Central memory CD8-positive, alpha-beta T cell (primary cell): ENCODE measurements at regions not wholly inside any gene's neighbourhood (a gene's known extent, or its start where the extent isn't known, plus 50 kb on each side); places are given as distances from the start of the nearest gene placed in this dataset.
"Not testable (repeated sequence)": the region's sequence is repeated elsewhere in the genome, so short reads cannot be mapped to it uniquely, and the experiment has no call there.

Experiments
- ATAC-seq: fragments of 150-1000 bp; cut with Tn5 transposase; replicated peaks from 2 replicates; pipeline ENCODE4 v1.10.0; 2022; ENCODE audit warnings: mild to moderate bottlenecking, moderate FRiP score, moderate number of reproducible peaks; ENCODE audit not compliant: poor library complexity, severe bottlenecking; ENCODE audit errors: extremely low read depth
- DNase-seq, 2 donors: peaks; one replicate each; pipeline ENCODE4 v3.0.0; 2021; ENCODE audit warnings: low spot score in 2 of 2
- H3K27ac Mint-ChIP-seq: one replicate; pipeline ENCODE4 v1.8.0; 2022; ENCODE audit warnings: low read depth, mild to moderate bottlenecking, moderate library complexity, mixed read lengths
- H3K27me3 Mint-ChIP-seq: one replicate; pipeline ENCODE4 v1.8.0; 2022; ENCODE audit warnings: mixed read lengths
- H3K36me3 Mint-ChIP-seq: one replicate; pipeline ENCODE4 v1.8.0; 2022; ENCODE audit warnings: mild to moderate bottlenecking, moderate library complexity, mixed read lengths; ENCODE audit not compliant: insufficient read depth
- H3K4me1 Mint-ChIP-seq: one replicate; pipeline ENCODE4 v1.8.0; 2022; ENCODE audit warnings: mixed read lengths
- H3K4me3 Mint-ChIP-seq: one replicate; pipeline ENCODE4 v1.8.0; 2022; ENCODE audit warnings: mild to moderate bottlenecking, moderate library complexity, mixed read lengths
- H3K9me3 Mint-ChIP-seq: one replicate; pipeline ENCODE4 v1.8.0; 2022; ENCODE audit warnings: mixed read lengths

GRCh38 chr4:9505341-9505740 lies 61.1 kb downstream of the DEFB131A start:
- H3K36me3 Mint-ChIP-seq, ATAC-seq, H3K27ac Mint-ChIP-seq, DNase-seq, H3K4me1 Mint-ChIP-seq, H3K4me3 Mint-ChIP-seq, H3K9me3 Mint-ChIP-seq: not testable (repeated sequence)
- peaks cover 15% of the 10 kb centered on the region for H3K27me3 Mint-ChIP-seq

- not testable (repeated sequence) for H3K27ac Mint-ChIP-seq
Measured at GRCh38 chr4:9506672-9507071, 62.5 kb downstream of the DEFB131A start.

GRCh38 chr4:9512941-9513340 lies 68.7 kb downstream of the DEFB131A start:
- H3K27ac Mint-ChIP-seq, ATAC-seq, DNase-seq, H3K4me3 Mint-ChIP-seq, H3K9me3 Mint-ChIP-seq, H3K36me3 Mint-ChIP-seq, H3K4me1 Mint-ChIP-seq: not testable (repeated sequence)
- H3K27me3 Mint-ChIP-seq = peaks cover 26% of the 10 kb centered on the region

More at GRCh38 chr4:9506672-9507071, 62.5 kb downstream of the DEFB131A start:
- peaks cover 15% of the 10 kb centered on the region for H3K27me3 Mint-ChIP-seq
- H3K4me3 Mint-ChIP-seq, H3K9me3 Mint-ChIP-seq, ATAC-seq, DNase-seq, H3K36me3 Mint-ChIP-seq, H3K4me1 Mint-ChIP-seq: not testable (repeated sequence)

GRCh38 chr4:9519631-9520030 lies 75.4 kb downstream of the DEFB131A start:
- H3K27me3 Mint-ChIP-seq = peaks cover 20% of the 10 kb centered on the region
- H3K4me3 Mint-ChIP-seq, H3K36me3 Mint-ChIP-seq, H3K9me3 Mint-ChIP-seq, H3K27ac Mint-ChIP-seq, DNase-seq, H3K4me1 Mint-ChIP-seq, ATAC-seq: not testable (repeated sequence)

- H3K4me3 Mint-ChIP-seq, H3K27ac Mint-ChIP-seq, DNase-seq, H3K4me1 Mint-ChIP-seq, H3K36me3 Mint-ChIP-seq, ATAC-seq, H3K27me3 Mint-ChIP-seq, H3K9me3 Mint-ChIP-seq: not testable (repeated sequence)
Measured at GRCh38 chr4:9522903-9523302, 78.7 kb downstream of the DEFB131A start.

GRCh38 chr4:9524406-9524805 lies 80.2 kb downstream of the DEFB131A start:
- not testable (repeated sequence) for DNase-seq, H3K27ac Mint-ChIP-seq, ATAC-seq, H3K9me3 Mint-ChIP-seq, H3K4me3 Mint-ChIP-seq, H3K4me1 Mint-ChIP-seq, H3K36me3 Mint-ChIP-seq
- peaks cover 18% of the 10 kb centered on the region for H3K27me3 Mint-ChIP-seq

- H3K9me3 Mint-ChIP-seq, H3K4me1 Mint-ChIP-seq, H3K36me3 Mint-ChIP-seq: not testable (repeated sequence)
- peak overlapping the region; percentile 13 for H3K27ac Mint-ChIP-seq
- DNase-seq = peak; percentile 53 to 60
- peak overlapping the region; percentile 74 for H3K4me3 Mint-ChIP-seq
- peak; percentile 52 for ATAC-seq
- peaks cover 66% of the 10 kb centered on the region for H3K27me3 Mint-ChIP-seq
Measured at GRCh38 chr4:9532134-9532862, 88.1 kb downstream of the DEFB131A start.

- H3K9me3 Mint-ChIP-seq, H3K36me3 Mint-ChIP-seq, DNase-seq, H3K4me1 Mint-ChIP-seq, ATAC-seq: not testable (repeated sequence)
- Mint-ChIP-seq H3K27me3 (peaks cover 69% of the 10 kb centered on the region), H3K27ac (peak overlapping the region; percentile 13), H3K4me3 (peak overlapping the region; percentile 74)
Measured at GRCh38 chr4:9532863-9533192, 88.6 kb downstream of the DEFB131A start.

GRCh38 chr4:9537101-9537500 lies 92.9 kb downstream of the DEFB131A start:
- not testable (repeated sequence) for H3K27ac Mint-ChIP-seq, H3K36me3 Mint-ChIP-seq, H3K4me1 Mint-ChIP-seq, DNase-seq, ATAC-seq, H3K4me3 Mint-ChIP-seq, H3K9me3 Mint-ChIP-seq
- H3K27me3 Mint-ChIP-seq = peaks cover 34% of the 10 kb centered on the region

- H3K4me1 Mint-ChIP-seq, H3K4me3 Mint-ChIP-seq, ATAC-seq, H3K27ac Mint-ChIP-seq, H3K9me3 Mint-ChIP-seq, DNase-seq, H3K36me3 Mint-ChIP-seq: not testable (repeated sequence)
- peaks cover 10% of the 10 kb centered on the region for H3K27me3 Mint-ChIP-seq
Measured at GRCh38 chr4:9539939-9540520, 95.8 kb downstream of the DEFB131A start.

GRCh38 chr4:9541388-9541915 lies 97.2 kb downstream of the DEFB131A start:
- H3K36me3 Mint-ChIP-seq, H3K9me3 Mint-ChIP-seq, H3K27ac Mint-ChIP-seq, H3K4me1 Mint-ChIP-seq, ATAC-seq, DNase-seq, H3K4me3 Mint-ChIP-seq: not testable (repeated sequence)
- H3K27me3 Mint-ChIP-seq = peaks cover 10% of the 10 kb centered on the region

- H3K9me3 Mint-ChIP-seq, H3K27ac Mint-ChIP-seq, H3K4me3 Mint-ChIP-seq, ATAC-seq, H3K4me1 Mint-ChIP-seq, H3K36me3 Mint-ChIP-seq, DNase-seq: not testable (repeated sequence)
- H3K27me3 Mint-ChIP-seq = peaks cover 12% of the 10 kb centered on the region
Measured at GRCh38 chr4:9544851-9545250, 100.6 kb downstream of the DEFB131A start.

- not testable (repeated sequence) for H3K4me1 Mint-ChIP-seq, H3K36me3 Mint-ChIP-seq, H3K9me3 Mint-ChIP-seq, ATAC-seq, H3K4me3 Mint-ChIP-seq, DNase-seq, H3K27ac Mint-ChIP-seq
- H3K27me3 Mint-ChIP-seq = peaks cover 22% of the 10 kb centered on the region
Measured at GRCh38 chr4:9547470-9547869, 103.3 kb downstream of the DEFB131A start.
